Thoracic aorta (tissue), 2 donors: ENCODE measurements at regions not wholly inside any gene's neighbourhood (a gene's known extent, or its start where the extent isn't known, plus 50 kb on each side); places are given as distances from the start of the nearest gene placed in this dataset.

Experiments
- ATAC-seq: fragments of 150-250 bp; one replicate; pipeline ENCODE4 v1.8.0; 2017; ENCODE audit warnings: low read depth; ENCODE audit not compliant: insufficient number of reproducible peaks, low FRiP score
- DNase-seq: peaks from one replicate; pipeline ENCODE4 v3.0.0-alpha.2; 2020; ENCODE audit warnings: low spot score
- H3K27ac ChIP-seq, 2 donors: fragments of 200-600 bp; sonication (generic); 1 replicate in 1 of 2; 2 replicates in 1 of 2; pipeline ENCODE4 v1.5.1; 2016; ENCODE audit warnings: mild to moderate bottlenecking in 2 of 2, moderate library complexity in 2 of 2
- H3K27me3 ChIP-seq: fragments of 200-600 bp; sonication (generic); replicated peaks from 2 replicates; pipeline ENCODE4 v1.6.0; 2016; ENCODE audit warnings: mild to moderate bottlenecking; ENCODE audit not compliant: insufficient read depth
- H3K36me3 ChIP-seq: fragments of 200-600 bp; sonication (generic); one replicate; pipeline ENCODE4 v1.5.1; 2016
- H3K4me1 ChIP-seq, 2 donors: fragments of 200-600 bp; sonication (generic); 1 replicate in 1 of 2; 2 replicates in 1 of 2; pipeline versions ENCODE4 v1.5.1 to v1.6.0; 2016; ENCODE audit warnings: low read depth in 2 of 2, mild to moderate bottlenecking in 1 of 2; ENCODE audit not compliant: control insufficient read depth in 1 of 2
- H3K4me3 ChIP-seq: fragments of 200-600 bp; sonication (generic); 2 replicates; pipeline ENCODE4 v1.5.1; 2016; ENCODE audit warnings: mild to moderate bottlenecking
- H3K9me3 ChIP-seq: fragments of 200-600 bp; sonication (generic); 2 replicates; pipeline ENCODE4 v1.5.1; 2016
- TF ChIP-seq, protein P1 (sequence below): fragments of 200-600 bp; sonication (generic); IDR thresholded peaks from one replicate; pipeline ENCODE4 v1.5.1; 2019; ENCODE audit warnings: antibody characterized with exemption

- TF ChIP-seq, protein P1, sequence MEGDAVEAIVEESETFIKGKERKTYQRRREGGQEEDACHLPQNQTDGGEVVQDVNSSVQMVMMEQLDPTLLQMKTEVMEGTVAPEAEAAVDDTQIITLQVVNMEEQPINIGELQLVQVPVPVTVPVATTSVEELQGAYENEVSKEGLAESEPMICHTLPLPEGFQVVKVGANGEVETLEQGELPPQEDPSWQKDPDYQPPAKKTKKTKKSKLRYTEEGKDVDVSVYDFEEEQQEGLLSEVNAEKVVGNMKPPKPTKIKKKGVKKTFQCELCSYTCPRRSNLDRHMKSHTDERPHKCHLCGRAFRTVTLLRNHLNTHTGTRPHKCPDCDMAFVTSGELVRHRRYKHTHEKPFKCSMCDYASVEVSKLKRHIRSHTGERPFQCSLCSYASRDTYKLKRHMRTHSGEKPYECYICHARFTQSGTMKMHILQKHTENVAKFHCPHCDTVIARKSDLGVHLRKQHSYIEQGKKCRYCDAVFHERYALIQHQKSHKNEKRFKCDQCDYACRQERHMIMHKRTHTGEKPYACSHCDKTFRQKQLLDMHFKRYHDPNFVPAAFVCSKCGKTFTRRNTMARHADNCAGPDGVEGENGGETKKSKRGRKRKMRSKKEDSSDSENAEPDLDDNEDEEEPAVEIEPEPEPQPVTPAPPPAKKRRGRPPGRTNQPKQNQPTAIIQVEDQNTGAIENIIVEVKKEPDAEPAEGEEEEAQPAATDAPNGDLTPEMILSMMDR = no peak
- DNase-seq = no peak
- no peak for ATAC-seq
- Histone ChIP-seq H3K27ac (no peak overlapping the region), H3K4me1 (peaks cover 14 to 31% of the 10 kb centered on the region in 2 donors), H3K27me3 (no peaks in the 10 kb centered on the region), H3K36me3 (no peaks in the 10 kb centered on the region), H3K4me3 (no peak overlapping the region), H3K9me3 (no peaks in the 10 kb centered on the region)
These were observed 334.5 kb downstream of the HDGFL1 start for GRCh38 chr6:22903826-22904225.

- no peak for ATAC-seq
- H3K27ac ChIP-seq = no peak overlapping the region
These were observed 335.1 kb downstream of the HDGFL1 start for GRCh38 chr6:22904431-22904830.

DNA sequence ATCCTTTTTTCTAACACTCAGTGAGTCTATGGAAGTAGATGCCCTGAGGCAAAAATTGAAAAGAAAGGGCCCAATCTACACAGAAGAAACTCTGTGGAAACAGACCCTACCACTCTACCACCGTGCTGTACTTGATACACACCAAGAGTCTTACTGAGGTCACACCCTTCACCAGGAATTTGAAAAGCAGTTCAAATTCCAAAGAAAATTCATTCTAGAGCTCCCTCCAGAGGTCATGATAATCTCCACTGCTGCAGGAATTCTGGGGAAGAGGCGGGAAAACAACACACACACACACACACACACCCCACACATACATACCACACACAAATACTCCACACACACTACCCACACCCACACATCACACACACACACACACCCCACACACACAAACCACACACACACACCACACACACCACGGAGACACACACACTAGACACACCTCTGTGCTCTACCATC lies 336.8 kb downstream of the HDGFL1 start:
- ATAC-seq (peak; percentile 39), DNase-seq (no peak)
- H3K4me3 ChIP-seq = no peak overlapping the region
- no peaks in the 10 kb centered on the region for H3K27me3 ChIP-seq
- no peaks in the 10 kb centered on the region for H3K9me3 ChIP-seq
- H3K36me3 ChIP-seq = no peaks in the 10 kb centered on the region
- TF ChIP-seq, protein P1 = no peak
- H3K4me1 ChIP-seq = peaks cover under 1 to 23% of the 10 kb centered on the region in 2 donors
- no peak overlapping the region for H3K27ac ChIP-seq

More at GRCh38 chr6:22904431-22904830, 335.1 kb downstream of the HDGFL1 start:
- Histone ChIP-seq H3K4me3 (no peak overlapping the region), H3K36me3 (no peaks in the 10 kb centered on the region), H3K9me3 (no peaks in the 10 kb centered on the region), H3K4me1 (peaks cover 11 to 25% of the 10 kb centered on the region in 2 donors), H3K27me3 (no peaks in the 10 kb centered on the region)
- no peak for DNase-seq
- TF ChIP-seq, protein P1 = no peak

DNA sequence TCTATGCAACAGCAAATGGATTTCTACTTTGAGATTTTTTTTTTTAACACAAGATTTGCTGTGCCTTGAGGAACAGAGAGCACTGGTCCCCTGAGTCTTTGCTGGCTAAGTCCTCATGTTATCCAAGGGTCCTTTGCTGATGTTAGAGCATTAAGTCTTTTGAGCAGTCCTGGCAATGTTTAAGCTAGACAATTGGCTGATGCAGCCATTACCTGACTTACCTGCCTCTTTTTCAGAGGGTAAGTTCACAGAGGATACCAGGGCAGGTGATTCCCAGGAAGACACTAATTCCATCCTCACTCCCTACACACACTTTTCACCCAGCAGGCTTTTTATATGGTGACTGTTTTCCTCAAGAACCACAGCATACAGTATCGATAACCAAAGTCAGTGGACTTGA lies 337.7 kb downstream of the HDGFL1 start:
- TF ChIP-seq, protein P1 = no peak
- Histone ChIP-seq H3K36me3 (no peaks in the 10 kb centered on the region), H3K27ac (no peak overlapping the region), H3K4me1 (peaks cover 5 to 23% of the 10 kb centered on the region in 2 donors), H3K9me3 (no peaks in the 10 kb centered on the region), H3K4me3 (no peak overlapping the region), H3K27me3 (no peaks in the 10 kb centered on the region)
- DNase-seq (no peak), ATAC-seq (no peak)

DNA sequence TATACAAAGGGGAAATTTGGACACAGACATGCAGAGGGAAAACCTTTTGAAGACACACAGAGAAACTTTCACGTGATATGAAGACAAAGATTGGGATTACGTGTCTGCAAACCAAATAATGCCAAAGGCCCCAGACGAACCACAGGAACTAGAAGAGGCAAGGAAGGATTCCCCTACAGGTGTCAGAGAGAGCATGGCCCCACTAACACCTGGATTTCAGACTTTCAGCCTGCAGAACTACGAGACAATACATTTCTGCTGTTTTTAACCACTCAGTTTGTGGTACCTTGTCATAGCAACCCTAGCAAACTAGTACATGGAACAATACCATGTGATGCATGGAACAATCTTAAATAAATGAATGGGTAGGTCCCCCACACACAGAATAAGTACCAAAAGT lies 341.0 kb downstream of the HDGFL1 start:
- TF ChIP-seq, protein P1 = no peak
- no peak overlapping the region for H3K4me3 ChIP-seq
- no peak overlapping the region for H3K27ac ChIP-seq
- ATAC-seq = no peak
- no peaks in the 10 kb centered on the region for H3K9me3 ChIP-seq
- H3K4me1 ChIP-seq = peaks cover 14 to 46% of the 10 kb centered on the region in 2 donors
- no peaks in the 10 kb centered on the region for H3K36me3 ChIP-seq
- no peak for DNase-seq
- H3K27me3 ChIP-seq = no peaks in the 10 kb centered on the region
